B cell (primary cell): ENCODE measurements at regions not wholly inside any gene's neighbourhood (a gene's known extent, or its start where the extent isn't known, plus 50 kb on each side); places are given as distances from the start of the nearest gene placed in this dataset.

Experiments used
- ATAC-seq: fragments of 200-7000 bp; cut with Tn5 transposase; one replicate; pipeline ENCODE4 v1.10.0; 2021; ENCODE audit warnings: low read depth, mild to moderate bottlenecking, moderate number of reproducible peaks, moderate library complexity
- CTCF ChIA-PET: fragments of 350-600 bp; sonication (Branson Sonifier 250); formaldehyde crosslinking; loops from one replicate; lab custom pipeline; 2021; ENCODE audit warnings: antibody characterized with exemption, inconsistent platforms; lab: Charles Lee
- POLR2A ChIA-PET: fragments of 350-600 bp; sonication (Branson Sonifier 250); formaldehyde crosslinking; loops from one replicate; lab custom pipeline; 2021; ENCODE audit warnings: antibody characterized with exemption; lab: Charles Lee
- DNase-seq: peaks from one replicate; pipeline ENCODE4 v3.0.0; 2013
- H2AFZ ChIP-seq: 2 replicates; pipeline ENCODE4 v1.6.1; 2012; ENCODE audit warnings: mild to moderate bottlenecking, low read depth, low read length; ENCODE audit not compliant: insufficient read depth, poor library complexity, severe bottlenecking
- H3K27ac ChIP-seq, 2 donors: 1 replicate in 1 of 2; 2 replicates in 1 of 2; pipeline ENCODE4 v1.5.1; 2012 to 2013; ENCODE audit warnings: low read length in 2 of 2, mild to moderate bottlenecking in 2 of 2, moderate library complexity in 1 of 2
- H3K27me3 ChIP-seq, 4 experiments: fragments of 200-600 bp in 1 of 4; sonication (generic) in 1 of 4; replicated peaks in 1 of 4; 1 replicate in 2 of 4; 2 replicates in 2 of 4; pipeline versions ENCODE4 v1.6.1 to v1.7.0; 2013 to 2016; ENCODE audit warnings: low read length in 3 of 4, mild to moderate bottlenecking in 2 of 4, mixed read lengths in 1 of 4, moderate library complexity in 1 of 4; ENCODE audit not compliant: insufficient read depth in 4 of 4, control insufficient read depth in 3 of 4; ENCODE audit errors: control extremely low read depth in 1 of 4
- H3K36me3 ChIP-seq, 2 experiments: replicated peaks in 1 of 2; 1 replicate in 1 of 2; 2 replicates in 1 of 2; pipeline versions ENCODE4 v1.6.1 to v1.7.1; 2013; ENCODE audit warnings: low read length in 1 of 2; ENCODE audit not compliant: insufficient read depth in 2 of 2, control insufficient read depth in 1 of 2; ENCODE audit errors: control extremely low read depth in 1 of 2, extremely low read depth in 1 of 2
- H3K4me1 ChIP-seq, 2 donors: fragments of 200-600 bp in 1 of 2; sonication (generic) in 1 of 2; 1 replicate in 1 of 2; 2 replicates in 1 of 2; pipeline versions ENCODE4 v1.5.1 to v1.6.1; 2013 to 2017; ENCODE audit warnings: low read length in 2 of 2; ENCODE audit not compliant: control insufficient read depth in 2 of 2, insufficient read depth in 2 of 2
- H3K4me2 ChIP-seq: replicated peaks from 2 replicates; pipeline ENCODE3; 2012; ENCODE audit warnings: mild to moderate bottlenecking, low read depth, low read length; ENCODE audit not compliant: poor library complexity, severe bottlenecking
- H3K4me3 ChIP-seq, 5 experiments: fragments of 200-600 bp in 1 of 5; sonication (generic) in 1 of 5; 1 replicate in 3 of 5; 2 replicates in 2 of 5; pipeline versions ENCODE4 v1.5.1 to v1.7.0; 2011 to 2016; ENCODE audit warnings: low read length in 4 of 5, mild to moderate bottlenecking in 4 of 5, low read depth in 2 of 5, control low read depth in 1 of 5, moderate library complexity in 1 of 5; ENCODE audit not compliant: insufficient read depth in 1 of 5; ENCODE audit errors: control extremely low read depth in 1 of 5, extremely low read depth in 1 of 5
- H3K79me2 ChIP-seq: fragments of 200-600 bp; sonication (generic); one replicate; pipeline ENCODE4 v1.6.0; 2016; ENCODE audit warnings: low read length; ENCODE audit not compliant: control insufficient read depth, insufficient read depth
- H3K9ac ChIP-seq: fragments of 200-600 bp; sonication (generic); 2 replicates; pipeline ENCODE4 v1.6.1; 2017; ENCODE audit warnings: mild to moderate bottlenecking, low read length, moderate library complexity
- H3K9me3 ChIP-seq, 3 donors: one replicate each; pipeline versions ENCODE4 v1.6.1 to v1.7.1; 2013; ENCODE audit warnings: low read length in 2 of 3; ENCODE audit not compliant: control insufficient read depth in 2 of 3, insufficient read depth in 1 of 3; ENCODE audit errors: control extremely low read depth in 1 of 3
- H4K20me1 ChIP-seq: 2 replicates; pipeline ENCODE4 v1.6.0; 2012; ENCODE audit warnings: mild to moderate bottlenecking, low read length; ENCODE audit not compliant: insufficient read depth, control insufficient read depth, poor library complexity, severe bottlenecking
- H3K27ac Mint-ChIP-seq: one replicate; pipeline ENCODE4 v1.8.0; 2021; ENCODE audit warnings: mixed read lengths
- H3K27me3 Mint-ChIP-seq: one replicate; pipeline ENCODE4 v1.8.0; 2021; ENCODE audit warnings: mixed read lengths
- H3K4me1 Mint-ChIP-seq: one replicate; pipeline ENCODE4 v1.8.0; 2021; ENCODE audit warnings: mixed read lengths
- H3K4me3 Mint-ChIP-seq: one replicate; pipeline ENCODE4 v1.8.0; 2021; ENCODE audit warnings: mixed read lengths
- H3K9me3 Mint-ChIP-seq: one replicate; pipeline ENCODE4 v1.8.0; 2022; ENCODE audit warnings: mixed read lengths; ENCODE audit not compliant: insufficient read depth
- CTCF ChIP-seq: fragments of 200-600 bp; IDR thresholded peaks from one replicate; pipeline ENCODE4 v1.8.0; 2022; ENCODE audit warnings: antibody characterized with exemption, mild to moderate bottlenecking
- EZH2 ChIP-seq: IDR thresholded peaks from 2 replicates; pipeline ENCODE4 v1.6.1; 2012; ENCODE audit warnings: borderline replicate concordance, low read depth, mild to moderate bottlenecking, moderate library complexity, low read length; ENCODE audit not compliant: insufficient read depth, poor library complexity, severe bottlenecking
- WGBS: methylation state at CpG from one replicate; pipeline ENCODE4 v1.1.5; 2013; ENCODE audit warnings: missing lambda C conversion rate; ENCODE audit not compliant: insufficient coverage; 5-methylcytosine and 5-hydroxymethylcytosine counted together
- intact Hi-C: fragments of 100-400 bp; cut with micrococcal nuclease; formaldehyde crosslinking; loops from one replicate; pipeline ENCODE4 v1.10.0; 2022

GRCh38 chr10:21056461-21056860 lies 159.3 kb upstream of the NEBL start:
- ATAC-seq, result no peak
- TF ChIP-seq EZH2 (no peak), CTCF (no peak)
- ChIA-PET CTCF (interaction anchor here (0.5 kb wide), 1 partner anchor 1847 kb away, joined by 3 read pairs; no protein-coding TSS in a partner anchor), POLR2A (no interaction called here)
- H3K36me3 ChIP-seq, result no peaks in the 10 kb centered on the region
- no peaks in the 10 kb centered on the region for H3K27me3 ChIP-seq
- H3K79me2 ChIP-seq, result no peaks in the 10 kb centered on the region
- no peaks in the 10 kb centered on the region for H4K20me1 ChIP-seq
- Mint-ChIP-seq H3K4me3 (no peak overlapping the region), H3K27me3 (peaks cover 3% of the 10 kb centered on the region), H3K4me1 (no peaks in the 10 kb centered on the region), H3K9me3 (peaks cover 3% of the 10 kb centered on the region), H3K27ac (no peak overlapping the region)
- intact Hi-C loops, result no loop called here
- H3K4me1 ChIP-seq, result no peaks in the 10 kb centered on the region
- H3K9me3 ChIP-seq, result peaks cover 0 to 7% (median 7%) of the 10 kb centered on the region in 3 donors
- WGBS, result no CpG with 5 or more reads among the region's 4 CpGs
- H3K27ac ChIP-seq, result no peak overlapping the region
- no peak for DNase-seq
- H3K4me2 ChIP-seq, result no peak overlapping the region
- H3K9ac ChIP-seq, result no peak overlapping the region
- no peak overlapping the region for H3K4me3 ChIP-seq
- H2AFZ ChIP-seq, result no peak overlapping the region

- TF ChIP-seq CTCF (no peak), EZH2 (no peak)
- Mint-ChIP-seq H3K27ac (no peak overlapping the region), H3K27me3 (peaks cover 5% of the 10 kb centered on the region), H3K9me3 (peaks cover 3% of the 10 kb centered on the region), H3K4me1 (no peaks in the 10 kb centered on the region), H3K4me3 (no peak overlapping the region)
- no peaks in the 10 kb centered on the region for H4K20me1 ChIP-seq
- no peak overlapping the region for H2AFZ ChIP-seq
- no peak for DNase-seq
- H3K36me3 ChIP-seq, result no peaks in the 10 kb centered on the region
- H3K4me1 ChIP-seq, result no peaks in the 10 kb centered on the region
- ChIA-PET CTCF (no interaction called here), POLR2A (no interaction called here)
- H3K4me3 ChIP-seq, result no peak overlapping the region
- H3K79me2 ChIP-seq, result no peaks in the 10 kb centered on the region
- 85% methylated on average over 10 of the region's 12 CpGs for WGBS
- H3K9ac ChIP-seq, result no peak overlapping the region
- ATAC-seq, result no peak
- H3K27ac ChIP-seq, result no peak overlapping the region
- no peak overlapping the region for H3K4me2 ChIP-seq
- no peaks in the 10 kb centered on the region for H3K27me3 ChIP-seq
- intact Hi-C loops, result no loop called here
- peaks cover 0 to 7% (median 7%) of the 10 kb centered on the region in 3 donors for H3K9me3 ChIP-seq
Observed at GRCh38 chr10:21055339-21056135, 158.4 kb upstream of the NEBL start.
